ENCODE measurements at regions not wholly inside any gene's neighbourhood (a gene's known extent, or its start where the extent isn't known, plus 50 kb on each side); places are given as distances from the start of the nearest gene placed in this dataset.
"Not testable (repeated sequence)": the region's sequence is repeated elsewhere in the genome, so short reads cannot be mapped to it uniquely, and the experiment has no call there.

DNA sequence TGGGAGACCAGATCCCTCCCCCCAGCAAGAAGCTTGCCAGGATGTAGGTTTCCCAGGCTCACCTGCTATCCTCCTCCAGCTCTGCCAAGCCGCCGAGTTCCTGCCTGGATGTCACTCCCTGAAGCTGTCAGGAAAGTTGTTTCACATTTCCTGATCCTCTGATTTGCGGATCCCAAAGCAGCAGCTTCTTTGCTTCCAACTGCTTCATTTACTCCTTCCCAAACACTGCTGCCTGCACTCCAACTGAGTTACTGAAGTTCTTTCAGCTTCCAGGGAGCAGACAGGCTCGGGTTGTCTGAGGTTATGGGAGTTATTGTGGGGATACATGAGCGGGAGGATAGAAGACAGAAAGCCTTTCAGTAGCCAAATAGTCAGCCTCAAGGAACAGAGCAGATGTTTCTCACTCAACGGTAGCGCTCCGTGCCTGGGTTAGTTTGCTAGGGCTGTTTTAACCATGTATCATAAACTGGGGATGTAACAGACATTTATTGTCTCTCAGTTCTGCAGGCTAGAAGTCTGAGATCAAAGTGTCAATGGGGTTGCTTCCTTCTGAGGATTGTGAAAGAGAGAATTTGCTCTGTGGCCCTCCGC lies 516.0 kb downstream of the REEP3 start:
- no peak for DNase-seq

DNA sequence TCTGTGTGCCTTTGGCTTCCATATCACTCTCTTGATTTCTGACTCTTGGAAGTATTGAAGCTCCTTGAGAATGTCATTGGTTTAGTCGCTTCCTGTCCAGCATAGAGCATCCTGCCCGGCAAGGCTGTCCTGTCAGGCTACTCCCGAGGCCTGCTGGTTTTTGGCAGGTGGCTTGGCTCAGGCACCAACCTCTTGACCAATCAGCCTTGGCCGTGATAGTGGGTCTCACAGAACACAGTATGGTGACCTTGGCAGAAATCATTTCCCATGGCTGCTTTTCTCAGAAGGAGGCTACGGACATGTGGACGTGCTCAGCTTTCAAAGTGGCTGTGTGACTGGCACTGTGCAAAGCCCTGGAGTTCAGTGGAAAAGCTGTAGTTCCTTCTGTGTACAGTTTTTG lies 516.9 kb downstream of the REEP3 start:
- DNase-seq: no peak

DNA sequence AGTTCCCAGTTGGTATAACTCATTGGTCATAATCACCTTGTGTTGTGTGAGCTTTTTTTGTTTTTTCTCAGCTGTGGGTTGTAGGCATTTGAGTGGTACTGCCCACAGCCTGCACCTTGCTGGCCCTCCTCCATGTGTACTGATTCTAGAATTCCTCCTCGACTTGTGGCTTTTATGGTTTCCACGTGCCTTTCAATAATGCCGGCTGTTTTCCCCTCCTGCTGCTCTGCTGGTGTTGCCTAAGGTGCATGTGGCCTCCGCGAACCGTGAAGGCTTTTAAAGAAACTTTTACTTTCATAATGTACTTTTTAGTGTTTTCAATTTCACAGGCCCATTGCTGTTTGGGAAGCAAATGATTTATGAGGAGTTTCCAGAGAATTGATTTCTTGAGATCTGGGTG lies 518.0 kb downstream of the REEP3 start:
- DNase-seq: no peak

DNA sequence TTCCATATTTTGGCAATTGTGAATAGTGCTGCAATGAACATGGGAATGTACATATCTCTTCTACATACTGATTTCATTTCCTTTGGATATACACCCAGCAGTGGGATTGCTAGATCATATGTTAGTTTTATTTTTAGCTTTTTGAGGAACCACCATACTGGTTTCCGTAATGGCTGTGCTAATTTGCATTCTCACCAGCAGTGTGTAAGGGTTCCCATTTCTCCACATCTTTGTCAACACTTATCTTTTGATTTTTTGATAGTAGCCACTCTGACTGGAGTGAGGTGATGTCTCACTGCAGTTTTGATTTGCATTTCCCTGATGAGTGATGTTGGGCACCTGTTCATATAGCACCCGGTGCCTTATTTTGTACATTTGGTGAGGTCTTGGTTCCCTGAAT lies 519.6 kb downstream of the REEP3 start:
- no peak for DNase-seq

DNA sequence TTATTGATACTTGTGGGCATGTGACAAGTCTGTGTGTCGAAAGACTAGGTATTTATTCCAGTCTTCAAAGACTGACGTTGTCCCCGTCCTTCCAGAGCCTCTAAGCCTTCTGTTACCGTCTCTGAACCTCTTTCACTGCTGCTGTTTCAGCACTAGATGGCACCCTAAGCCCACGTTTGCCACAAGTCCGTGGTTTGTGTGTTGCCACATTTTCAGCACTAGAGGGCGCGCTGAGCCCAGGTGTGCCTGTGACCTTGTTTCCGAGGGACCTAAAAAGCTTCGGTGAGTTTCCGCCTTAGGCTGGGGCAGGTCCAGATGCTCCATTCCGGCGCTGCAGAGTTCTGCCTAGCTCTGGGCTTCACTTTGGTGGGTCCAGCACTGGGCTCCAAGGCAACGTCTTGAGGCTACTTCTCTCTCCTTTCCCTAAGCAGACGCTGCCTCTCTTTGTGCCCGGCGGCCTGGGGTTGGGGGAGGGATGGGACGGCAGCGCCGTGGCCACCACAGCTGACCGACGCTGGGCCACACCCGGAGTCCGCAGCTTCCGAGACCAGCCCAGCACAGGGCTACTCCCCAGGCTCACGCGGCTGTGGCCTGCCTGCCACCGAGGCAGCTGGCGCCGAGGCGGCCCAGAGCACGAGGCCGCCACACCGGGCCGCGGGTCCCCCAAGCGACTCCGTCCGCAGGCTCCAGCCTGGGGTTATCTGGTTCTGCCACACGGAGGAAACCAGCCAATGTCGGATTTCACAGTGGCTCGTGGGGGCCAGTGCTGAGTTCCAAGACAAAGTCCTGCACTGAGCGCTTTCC lies 520.2 kb downstream of the REEP3 start:
- DNase-seq: peak; percentile 39

DNA sequence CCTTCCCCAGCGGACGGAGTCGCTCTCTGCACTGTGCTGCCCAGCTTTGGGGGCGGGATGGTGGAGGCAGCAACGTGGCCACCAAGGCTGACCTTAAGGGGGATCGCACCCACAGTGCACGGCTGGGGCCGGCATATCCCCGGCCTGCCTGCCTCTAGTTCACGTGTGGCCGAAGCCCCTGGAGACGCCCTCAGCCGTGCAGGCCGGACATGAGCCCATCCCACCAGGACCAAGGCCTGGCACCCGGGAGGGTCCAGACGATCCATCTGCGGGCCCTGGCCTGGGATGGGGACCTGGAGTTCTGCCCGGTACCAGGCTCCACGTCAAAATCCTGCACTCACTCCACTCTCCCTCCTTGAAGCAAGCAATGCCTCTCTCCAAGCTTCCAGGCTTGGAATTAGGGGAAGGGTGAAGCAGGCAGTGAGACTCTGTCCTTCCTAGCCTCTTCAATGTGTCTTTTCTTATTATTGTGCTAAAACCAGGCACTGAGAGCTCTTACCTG lies 520.8 kb downstream of the REEP3 start:
- no peak for DNase-seq

DNA sequence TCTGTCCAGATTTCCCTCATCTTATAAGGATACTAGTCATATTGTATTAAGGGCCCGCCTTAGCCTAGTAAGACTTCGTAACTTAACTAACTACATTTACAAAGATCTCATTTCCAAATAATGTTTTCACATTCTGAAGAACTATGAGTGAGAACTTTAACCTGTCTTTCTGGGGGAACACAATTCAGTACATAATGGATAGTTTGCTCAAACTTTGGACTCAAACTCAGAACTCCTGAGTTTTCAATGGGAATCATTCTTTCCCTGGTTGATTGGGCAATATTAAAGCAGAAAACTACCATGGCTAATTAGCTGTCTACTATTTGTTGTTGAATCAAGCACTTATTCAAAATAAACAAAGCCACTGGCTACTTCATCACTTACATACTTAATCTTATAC lies 522.9 kb downstream of the REEP3 start:
- no peak for DNase-seq

DNA sequence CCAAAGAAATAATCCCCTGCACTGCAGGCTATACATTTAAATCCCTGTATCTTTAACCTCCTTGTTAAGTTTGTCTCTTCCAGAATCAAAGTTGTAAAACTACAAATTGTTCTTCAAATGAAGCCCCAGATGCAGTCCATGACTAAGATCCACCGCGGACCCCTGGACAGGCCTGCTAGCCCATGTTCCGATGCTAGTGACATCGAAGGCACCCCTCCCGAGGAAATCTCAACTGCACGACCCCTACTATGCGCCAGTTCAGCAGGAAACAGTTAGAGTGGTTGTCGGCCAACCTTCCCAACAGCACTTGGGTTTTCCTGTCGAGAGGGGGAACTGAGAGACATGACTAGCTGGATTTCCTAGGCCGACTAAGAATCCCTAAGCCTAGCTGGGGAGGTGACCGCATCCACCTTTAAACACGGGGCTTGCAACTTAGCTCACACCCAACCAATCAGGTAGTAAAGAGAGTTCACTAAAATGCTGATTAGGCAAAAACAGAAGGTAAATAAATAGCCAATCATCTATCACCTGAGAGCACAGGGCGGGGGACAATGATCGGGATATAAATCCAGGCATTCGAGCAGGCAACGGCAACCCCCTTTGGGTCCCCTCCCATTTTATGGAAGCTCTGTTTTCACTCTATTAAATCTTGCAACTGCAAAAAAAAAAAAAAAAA lies 523.9 kb downstream of the REEP3 start:
- not testable (repeated sequence) for DNase-seq

DNA sequence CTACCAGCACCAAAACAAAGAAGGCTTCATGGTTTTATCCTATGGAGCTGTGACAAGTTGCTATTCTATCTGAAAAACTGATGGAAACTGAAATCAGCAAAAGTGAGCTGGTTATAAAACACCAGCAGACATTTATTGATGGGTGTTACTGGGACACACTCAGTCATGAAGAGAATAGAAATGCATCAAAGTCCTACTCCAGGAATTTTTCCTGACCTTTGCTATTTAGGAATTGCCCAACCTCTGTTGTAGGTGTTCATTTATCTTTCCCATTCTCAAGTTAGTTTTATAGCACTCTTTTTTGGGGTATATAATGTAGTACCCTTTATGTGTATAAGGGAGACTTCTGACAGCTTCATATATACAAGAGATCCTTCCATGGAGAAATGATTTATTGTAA lies 533.2 kb downstream of the REEP3 start:
- no peak for DNase-seq

DNA sequence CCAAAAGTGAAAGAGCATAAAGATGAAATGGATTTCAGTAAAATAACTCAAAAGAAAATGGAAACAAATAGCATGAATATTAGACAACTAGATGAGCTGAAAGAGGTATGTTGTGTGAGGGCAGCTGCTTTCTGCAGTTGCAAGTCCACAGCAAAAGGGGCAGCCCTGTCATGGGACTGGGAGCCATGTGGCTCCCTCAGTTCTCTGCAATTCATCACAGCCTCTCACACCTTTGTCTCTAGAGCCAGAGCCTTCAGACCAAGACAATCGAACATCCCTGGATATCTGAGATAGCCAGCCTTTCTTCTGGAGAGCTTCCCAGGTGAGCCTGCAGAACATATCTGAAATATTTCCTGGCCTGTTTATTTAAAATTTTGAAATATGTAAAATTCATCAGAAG lies 538.7 kb downstream of the REEP3 start:
- DNase-seq: no peak

DNA sequence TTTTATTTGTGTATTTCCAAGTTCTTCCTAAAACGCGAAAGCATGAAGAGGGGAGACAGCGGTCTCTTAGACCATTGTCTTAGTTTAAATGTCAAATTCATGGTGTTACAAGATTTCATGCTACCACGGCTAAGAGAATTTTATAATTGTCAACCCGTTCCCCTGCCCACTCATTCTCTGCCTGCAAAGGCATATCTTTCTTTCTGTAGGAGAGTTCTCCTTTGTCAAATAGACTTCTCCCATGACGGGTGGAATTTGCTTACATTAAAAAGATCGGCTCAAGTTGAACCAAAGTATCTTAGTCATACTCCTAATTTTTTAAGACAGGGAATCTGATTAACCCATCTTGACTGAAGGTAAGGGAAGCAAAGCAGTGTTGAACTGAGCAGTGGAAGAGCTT lies 539.2 kb downstream of the REEP3 start:
- no peak for DNase-seq

DNA sequence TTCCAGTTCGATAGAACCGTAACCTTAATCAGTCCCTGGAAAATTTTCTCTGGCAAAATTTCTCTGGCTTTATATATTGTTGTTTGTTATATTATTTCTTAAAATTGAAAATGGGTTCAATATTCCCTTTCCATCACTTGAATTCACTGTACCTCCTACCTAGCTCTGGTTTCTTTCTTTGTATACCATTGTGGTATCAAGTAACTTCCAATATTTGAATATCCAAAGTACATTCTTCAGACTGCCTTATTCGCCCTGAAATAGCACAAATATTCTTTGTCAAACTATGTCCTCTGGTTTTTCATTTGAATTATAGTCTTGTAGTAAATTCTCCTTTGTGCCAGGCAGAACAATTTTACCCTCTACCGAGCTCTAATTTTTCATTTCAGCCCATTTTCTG lies 541.6 kb downstream of the REEP3 start:
- no peak for DNase-seq

DNA sequence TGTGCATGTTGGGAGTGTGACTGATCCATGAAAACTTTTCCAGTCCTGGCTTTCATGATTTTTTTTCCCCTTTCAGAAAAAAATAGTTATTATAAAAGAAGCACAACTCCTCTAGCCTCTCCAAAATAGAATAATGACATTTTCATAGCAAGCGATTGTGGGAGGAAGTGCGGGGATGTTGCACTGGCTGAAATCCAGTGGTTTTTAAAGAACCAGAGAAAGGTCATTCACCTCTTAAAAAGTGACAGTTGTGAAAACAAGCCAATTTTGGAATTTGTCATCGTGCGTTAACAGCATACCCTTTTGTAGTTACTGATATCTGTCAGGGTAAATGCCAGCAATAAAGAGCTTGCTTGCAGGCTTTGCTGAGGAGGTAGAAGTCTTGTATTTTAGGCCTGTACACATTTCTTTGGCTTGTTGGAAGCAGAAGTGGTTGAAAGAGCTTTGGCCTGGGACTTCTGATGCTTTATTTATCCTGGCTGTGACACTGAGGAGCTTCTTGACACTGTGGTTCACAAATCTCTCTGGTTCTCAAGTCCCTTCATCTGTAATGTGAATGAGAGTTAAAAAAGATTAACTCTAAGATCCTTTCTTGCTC lies 545.9 kb downstream of the REEP3 start:
- no peak for DNase-seq

DNA sequence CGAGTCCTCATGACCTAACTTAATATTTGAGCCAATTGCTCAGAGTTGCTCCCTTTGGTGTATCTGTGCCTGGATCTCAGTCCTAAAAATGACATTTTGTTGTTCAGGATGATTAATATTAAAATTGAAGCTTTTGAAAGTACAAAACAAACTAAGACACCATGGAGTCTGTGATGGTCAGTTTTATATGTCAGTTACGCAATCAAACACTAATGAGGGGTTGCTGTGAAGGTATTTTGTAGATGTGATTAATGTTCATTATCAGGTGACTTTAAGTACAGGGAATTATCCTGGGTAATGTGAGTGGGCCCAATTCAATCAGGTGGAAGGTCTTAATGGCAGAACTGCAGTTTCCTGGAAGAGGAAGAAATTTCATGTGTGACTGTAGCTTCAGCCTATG lies 546.7 kb downstream of the REEP3 start:
- DNase-seq: no peak

DNA sequence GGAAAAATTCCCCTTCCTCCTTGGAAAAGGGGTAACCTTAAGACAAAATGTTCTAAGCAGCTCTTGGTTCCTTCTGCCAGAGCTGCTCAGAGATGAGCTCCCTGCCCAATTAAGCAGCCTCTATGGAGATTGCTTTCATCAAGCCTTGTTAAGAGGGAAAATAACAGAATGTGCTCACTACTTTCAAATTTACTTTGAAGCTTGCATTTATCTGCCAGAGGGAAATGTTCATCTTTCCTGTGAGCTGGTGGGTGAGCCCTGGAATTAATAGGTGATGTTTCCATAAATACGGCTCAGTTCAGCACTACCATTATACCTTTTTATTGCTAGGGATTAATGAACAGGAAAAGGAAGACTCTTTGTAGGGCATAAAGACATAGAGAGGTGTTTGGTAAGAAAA lies 549.0 kb downstream of the REEP3 start:
- DNase-seq: no peak

DNA sequence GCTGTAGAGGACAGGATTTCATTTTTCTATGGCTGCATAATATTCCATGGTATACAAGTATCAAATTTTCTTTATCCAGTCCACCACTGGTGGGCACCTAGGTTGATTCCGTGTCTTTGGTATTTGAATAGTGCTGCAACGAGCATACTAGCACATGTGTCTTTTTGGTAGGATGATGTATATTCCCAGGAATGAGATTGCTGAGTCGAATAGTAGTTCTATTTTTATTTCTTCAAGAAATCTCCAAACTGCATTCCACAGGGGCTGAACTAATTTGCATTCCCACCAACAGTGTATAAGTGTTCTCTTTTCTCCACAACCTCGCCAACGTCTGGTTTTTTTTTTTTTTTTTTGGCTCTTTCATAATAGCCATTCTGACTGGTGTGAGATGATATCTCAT lies 550.0 kb downstream of the REEP3 start:
- no peak for DNase-seq

DNA sequence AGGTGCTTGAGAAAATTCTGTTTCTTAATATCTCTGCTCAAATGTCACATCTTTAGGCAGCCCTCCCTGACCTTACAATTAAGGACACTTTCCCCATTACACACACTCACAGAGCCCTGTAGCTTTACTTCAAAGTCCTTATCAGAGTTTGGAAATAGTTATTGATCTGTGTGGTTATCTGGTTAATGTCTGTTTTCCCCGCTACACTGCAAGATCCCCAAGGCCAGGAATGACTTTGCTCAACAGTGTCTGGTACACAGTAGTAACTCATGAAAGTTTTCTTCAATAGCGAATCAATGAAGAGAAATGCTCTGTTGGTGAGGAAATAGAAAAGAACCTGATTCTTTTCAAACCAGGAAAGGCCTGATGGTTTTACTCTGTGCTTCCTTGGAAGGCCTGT lies 554.4 kb downstream of the REEP3 start:
- no peak for DNase-seq

DNA sequence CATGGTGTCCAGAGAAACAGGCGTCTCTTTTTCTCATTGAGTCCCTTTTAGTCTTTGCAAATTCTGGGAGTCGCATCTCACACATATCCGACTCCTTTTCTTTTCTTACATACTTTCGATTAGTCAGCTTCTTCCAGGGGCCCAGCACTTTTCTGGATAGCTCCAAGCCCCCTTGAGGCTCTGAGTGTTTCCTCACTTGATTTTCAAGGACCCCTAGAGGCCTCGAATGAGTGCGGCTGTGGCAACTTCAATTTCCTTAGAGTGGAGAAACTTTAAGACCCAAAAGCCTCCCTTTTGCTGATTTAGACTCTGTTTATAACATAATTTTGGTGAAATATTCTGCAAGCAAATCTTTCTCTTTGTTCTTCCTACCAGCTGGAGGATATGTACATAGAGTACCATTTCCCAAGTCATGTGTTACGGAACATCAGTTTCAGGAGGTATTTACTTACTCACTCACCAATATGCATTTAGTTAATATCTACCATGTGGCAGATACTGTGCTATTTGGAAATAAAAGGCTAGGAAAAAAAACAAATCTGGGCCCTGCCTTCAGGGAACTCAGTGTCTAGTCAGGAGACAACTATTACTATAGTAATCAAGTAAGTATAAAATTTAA lies 555.2 kb downstream of the REEP3 start:
- no peak for DNase-seq

DNA sequence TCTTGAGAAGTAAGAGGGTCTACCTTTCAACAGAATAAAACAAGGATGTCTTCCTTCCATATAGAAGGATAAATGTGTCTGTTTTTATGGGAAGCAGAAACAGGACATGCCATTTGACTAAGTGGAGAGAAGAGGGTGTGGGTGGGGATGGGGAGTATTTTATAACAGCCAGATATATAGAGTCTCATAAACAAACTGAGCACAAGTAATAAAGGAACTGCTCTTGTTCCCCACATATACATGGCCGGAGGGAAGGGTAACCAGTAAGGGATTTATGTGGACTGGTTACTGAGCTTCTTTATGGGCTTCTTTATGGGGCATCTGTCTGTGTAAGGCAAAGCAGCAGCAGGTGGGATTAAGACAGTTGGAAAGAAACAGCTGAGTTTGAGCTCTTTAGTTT lies 558.1 kb downstream of the REEP3 start:
- no peak for DNase-seq

DNA sequence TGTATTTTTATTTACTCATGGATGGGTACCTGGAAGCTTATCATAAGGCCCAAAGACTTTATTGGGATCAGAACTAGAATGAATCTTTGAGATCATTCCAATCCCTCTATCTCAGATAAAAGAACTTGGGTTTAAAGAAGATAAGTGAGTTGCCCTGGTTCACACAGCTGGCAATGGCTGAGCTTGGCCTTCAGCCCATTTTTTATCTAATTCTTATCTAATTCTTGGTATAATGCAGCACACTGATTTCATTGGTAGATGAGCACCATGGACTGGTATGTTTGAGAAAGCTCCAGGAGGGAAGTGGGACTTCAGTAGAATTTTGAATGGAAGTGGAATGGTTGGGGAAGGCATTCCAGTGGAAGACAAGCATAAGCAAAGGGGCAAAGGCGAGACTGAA lies 558.9 kb downstream of the REEP3 start:
- no peak for DNase-seq

DNA sequence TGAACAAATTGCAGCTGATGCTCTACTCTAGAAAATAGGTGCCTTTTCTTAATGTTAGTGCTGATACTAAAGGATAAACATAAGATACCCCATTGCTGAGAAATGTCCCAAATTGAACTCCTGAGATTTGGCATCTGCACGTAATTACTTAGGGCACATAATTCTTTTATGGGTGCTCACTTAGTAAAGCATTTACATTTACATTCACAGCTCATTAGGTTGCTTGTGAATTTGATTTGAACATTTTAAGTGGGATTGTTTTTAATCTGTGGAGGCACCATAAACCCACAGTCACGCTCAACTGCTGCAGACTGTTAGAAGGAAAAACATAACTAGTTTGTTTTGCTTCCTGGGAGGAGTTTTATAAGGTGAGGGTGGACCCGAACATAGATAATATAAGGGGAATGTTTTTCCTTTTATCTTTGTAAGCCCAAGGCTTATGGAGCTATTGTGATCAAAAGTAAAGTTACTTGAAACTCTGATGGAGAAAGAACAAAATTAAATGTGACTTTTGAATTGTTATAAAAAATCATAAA lies 560.8 kb downstream of the REEP3 start:
- DNase-seq: no peak

DNA sequence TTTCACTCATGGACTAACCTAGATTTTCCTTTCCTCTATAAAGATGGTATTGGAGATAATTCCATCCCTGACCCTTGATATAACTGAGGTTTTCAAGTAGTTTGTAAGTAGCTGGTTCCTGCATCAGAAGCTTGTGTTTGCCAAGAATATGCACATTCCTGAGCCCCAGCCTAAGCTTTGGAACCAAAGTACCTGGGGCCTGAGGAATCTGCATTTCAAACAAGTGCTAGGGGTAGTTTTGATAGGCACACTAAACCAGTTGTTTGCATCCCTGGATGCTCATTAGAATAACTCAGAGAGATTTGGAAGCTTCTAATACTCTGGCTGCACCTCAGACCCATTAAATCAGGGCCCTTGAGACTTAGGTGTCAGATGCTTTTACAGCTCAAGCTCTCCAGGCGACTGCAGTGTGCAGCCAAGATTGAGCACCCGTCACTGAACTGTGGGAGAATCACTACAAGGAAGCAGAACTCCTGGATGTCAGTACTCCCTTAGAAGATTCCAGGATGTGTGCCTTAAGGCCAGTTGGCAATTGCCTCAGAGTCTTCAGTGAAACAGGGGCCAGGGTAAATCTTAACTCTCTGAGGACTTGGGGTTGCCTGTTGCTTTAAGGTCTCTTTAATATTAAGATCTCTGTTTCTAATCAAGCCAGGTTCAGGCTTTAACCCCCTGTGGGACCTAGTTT lies 565.0 kb downstream of the REEP3 start:
- DNase-seq: no peak

Data from GDM1 (cell line).